Gastrocnemius medialis (tissue), 4 donors: ENCODE measurements at regions not wholly inside any gene's neighbourhood (a gene's known extent, or its start where the extent isn't known, plus 50 kb on each side); places are given as distances from the start of the nearest gene placed in this dataset.

Experiments
- ATAC-seq, 2 donors: fragments of 150-250 bp; one replicate each; pipeline ENCODE4 v1.9.1; 2016
- DNase-seq, 2 donors: peaks; one replicate each; pipeline ENCODE4 v3.0.0-alpha.2; 2019
- H3K27ac ChIP-seq, 4 donors: fragments of 200-600 bp; sonication (generic); 1 replicate in 1 of 4; 2 replicates in 3 of 4; pipeline ENCODE4 v1.5.1; 2016 to 2018; ENCODE audit warnings: mild to moderate bottlenecking in 2 of 4, moderate library complexity in 1 of 4
- H3K27me3 ChIP-seq, 3 donors: fragments of 200-600 bp; sonication (generic) in 2 of 3; 1 replicate in 1 of 3; 2 replicates in 2 of 3; pipeline versions ENCODE4 v1.5.1 to v1.6.0; 2016 to 2019; ENCODE audit warnings: mild to moderate bottlenecking in 1 of 3, moderate library complexity in 1 of 3
- H3K36me3 ChIP-seq, 2 donors: fragments of 200-600 bp; sonication (generic) in 1 of 2; one replicate each; pipeline ENCODE4 v1.5.1; 2017 to 2018
- H3K4me1 ChIP-seq, 2 donors: fragments of 200-600 bp; sonication (generic) in 1 of 2; one replicate each; pipeline ENCODE4 v1.5.1; 2016 to 2017; ENCODE audit warnings: mild to moderate bottlenecking in 2 of 2
- H3K4me3 ChIP-seq, 4 donors: fragments of 200-600 bp; sonication (generic) in 3 of 4; 1 replicate in 1 of 4; 2 replicates in 3 of 4; pipeline ENCODE4 v1.5.1; 2016 to 2019; ENCODE audit warnings: mild to moderate bottlenecking in 2 of 4
- H3K9me3 ChIP-seq, 3 donors: fragments of 200-600 bp; sonication (generic) in 2 of 3; 1 replicate in 1 of 3; 2 replicates in 2 of 3; pipeline ENCODE4 v1.5.1; 2016 to 2019
- CTCF ChIP-seq, 5 experiments: fragments of 450-650 bp in 3 of 5; fragments of 200-600 bp in 2 of 5; sonication (generic) in 2 of 5; IDR thresholded peaks in 4 of 5; conservative IDR thresholded peaks in 1 of 5; 1 replicate in 4 of 5; 2 replicates in 1 of 5; pipeline ENCODE4 v1.5.1; 2016 to 2019; ENCODE audit warnings: antibody characterized with exemption in 5 of 5, mild to moderate bottlenecking in 3 of 5, moderate library complexity in 3 of 5
- POLR2A ChIP-seq, 2 donors: fragments of 450-650 bp; IDR thresholded peaks; one replicate each; pipeline ENCODE4 v1.6.1; 2017; ENCODE audit warnings: antibody characterized with exemption in 2 of 2, mild to moderate bottlenecking in 2 of 2, moderate library complexity in 2 of 2
- in situ Hi-C, 4 donors: fragments of 200-750 bp; cut with MboI; loops; one replicate each; pipeline versions ENCODE4 v1.15.0 to v1.8.0; 2017; ENCODE audit warnings: low sequenced_read_pairs in 4 of 4
- intact Hi-C: fragments of 100-400 bp; cut with DNase I; formaldehyde crosslinking; loops from one replicate; pipeline ENCODE4 v1.15.1; 2023; ENCODE audit warnings: low total_unique reads

- DNase-seq (no peak), ATAC-seq (no peak)
- Histone ChIP-seq H3K27me3 (no peaks in the 10 kb centered on the region), H3K4me3 (no peak overlapping the region), H3K4me1 (no peaks in the 10 kb centered on the region), H3K27ac (no peak overlapping the region), H3K36me3 (no peaks in the 10 kb centered on the region), H3K9me3 (no peaks in the 10 kb centered on the region)
- intact Hi-C loops (no loop called here), in situ Hi-C loops (no loop called here)
- TF ChIP-seq CTCF (IDR thresholded peaks at IDR 0.05 in 4 of 5, conservative IDR thresholded peaks at IDR 0.05 in 1 of 5) = no peak
- no peak for TF ChIP-seq POLR2A (IDR thresholded peaks at IDR 0.05)
Observed at GRCh38 chr6:135796643-135797305, 54.7 kb upstream of the PDE7B start.

GRCh38 chr6:135797361-135797760, 54.1 kb upstream of the PDE7B start:
- H3K4me3 ChIP-seq = no peak overlapping the region
- H3K27ac ChIP-seq = no peak overlapping the region
- no peak for DNase-seq
- ATAC-seq = no peak
- no peaks in the 10 kb centered on the region for H3K27me3 ChIP-seq
- TF ChIP-seq POLR2A (IDR thresholded peaks at IDR 0.05) = no peak
- TF ChIP-seq CTCF (IDR thresholded peaks at IDR 0.05 in 4 of 5, conservative IDR thresholded peaks at IDR 0.05 in 1 of 5) = no peak
- no peaks in the 10 kb centered on the region for H3K9me3 ChIP-seq
- intact Hi-C loops (no loop called here), in situ Hi-C loops (no loop called here)
- H3K36me3 ChIP-seq = no peaks in the 10 kb centered on the region
- H3K4me1 ChIP-seq = no peaks in the 10 kb centered on the region

GRCh38 chr6:135798751-135799515, 52.6 kb upstream of the PDE7B start:
- no peak for DNase-seq
- H3K4me1 ChIP-seq = no peaks in the 10 kb centered on the region
- intact Hi-C loops (no loop called here), in situ Hi-C loops (no loop called here)
- H3K4me3 ChIP-seq = no peak overlapping the region
- H3K27me3 ChIP-seq = no peaks in the 10 kb centered on the region
- no peak for ATAC-seq
- no peaks in the 10 kb centered on the region for H3K9me3 ChIP-seq
- no peak overlapping the region for H3K27ac ChIP-seq
- TF ChIP-seq POLR2A (IDR thresholded peaks at IDR 0.05) = no peak
- no peak for TF ChIP-seq CTCF (IDR thresholded peaks at IDR 0.05 in 4 of 5, conservative IDR thresholded peaks at IDR 0.05 in 1 of 5)
- H3K36me3 ChIP-seq = no peaks in the 10 kb centered on the region
